UCSD-AML1 (cell line): ENCODE measurements at regions not wholly inside any gene's neighbourhood (a gene's known extent, or its start where the extent isn't known, plus 50 kb on each side); places are given as distances from the start of the nearest gene placed in this dataset.

Experiments
- DNase-seq: peaks from one replicate; lab custom pipeline; 2025; ENCODE audit not compliant: unreplicated experiment; lab: John Stamatoyannopoulos, UW

DNA sequence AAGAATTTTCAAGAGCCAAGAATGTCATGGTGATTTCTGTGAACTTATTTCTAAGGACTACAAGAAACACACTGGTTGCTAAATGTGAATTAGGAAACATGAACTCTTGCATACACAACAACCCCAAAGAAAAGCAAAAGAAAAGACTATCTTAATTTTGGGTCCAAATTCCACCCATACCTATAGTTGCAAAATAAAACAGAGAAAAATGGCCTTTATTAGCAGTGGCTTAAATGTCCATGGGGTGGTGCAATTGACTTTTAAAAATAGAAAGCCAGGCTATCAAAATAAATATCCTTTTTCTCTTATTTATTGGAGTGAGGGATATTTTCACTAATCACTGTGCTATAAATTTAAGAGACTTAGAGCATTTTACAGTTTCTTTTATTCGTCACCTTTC lies 80.9 kb upstream of the DPYD start:
- no peak for DNase-seq

DNA sequence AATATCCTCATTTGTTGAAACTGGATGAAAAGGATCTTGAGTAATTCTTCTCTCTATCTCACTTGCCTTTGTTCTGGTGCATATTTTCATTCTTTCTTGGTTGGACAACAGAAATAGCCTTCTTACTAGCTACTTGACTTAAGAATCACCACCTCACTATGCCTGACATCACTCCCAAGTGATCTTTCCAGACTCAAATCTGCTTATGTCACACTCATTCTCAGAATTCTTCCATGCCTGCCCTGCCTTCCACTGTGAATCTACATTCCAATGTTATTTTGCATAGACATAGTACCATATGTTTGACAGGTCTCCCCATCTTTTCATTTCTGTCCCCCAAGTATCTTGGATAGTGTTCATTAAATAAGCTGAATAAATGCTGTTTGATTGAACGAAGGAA lies 78.5 kb upstream of the DPYD start:
- DNase-seq, result no peak

DNA sequence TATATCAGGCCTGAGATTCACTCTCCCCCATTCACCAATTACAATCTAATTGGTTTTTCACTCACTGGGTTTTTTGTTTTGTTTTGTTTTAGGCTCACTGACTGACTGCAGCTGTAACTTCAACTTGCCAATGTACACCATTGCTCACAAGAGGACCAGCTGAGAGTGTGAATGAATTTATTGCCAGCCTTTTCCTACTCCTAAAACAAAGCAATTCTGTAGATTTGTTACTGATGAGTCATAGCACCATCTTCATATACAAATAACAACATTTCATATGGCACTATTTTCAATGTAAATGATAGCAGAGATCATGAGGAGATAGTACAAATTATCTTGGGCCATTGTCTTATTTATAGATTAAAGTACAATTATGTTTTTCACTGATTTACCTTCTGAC lies 76.0 kb upstream of the DPYD start:
- no peak for DNase-seq

DNA sequence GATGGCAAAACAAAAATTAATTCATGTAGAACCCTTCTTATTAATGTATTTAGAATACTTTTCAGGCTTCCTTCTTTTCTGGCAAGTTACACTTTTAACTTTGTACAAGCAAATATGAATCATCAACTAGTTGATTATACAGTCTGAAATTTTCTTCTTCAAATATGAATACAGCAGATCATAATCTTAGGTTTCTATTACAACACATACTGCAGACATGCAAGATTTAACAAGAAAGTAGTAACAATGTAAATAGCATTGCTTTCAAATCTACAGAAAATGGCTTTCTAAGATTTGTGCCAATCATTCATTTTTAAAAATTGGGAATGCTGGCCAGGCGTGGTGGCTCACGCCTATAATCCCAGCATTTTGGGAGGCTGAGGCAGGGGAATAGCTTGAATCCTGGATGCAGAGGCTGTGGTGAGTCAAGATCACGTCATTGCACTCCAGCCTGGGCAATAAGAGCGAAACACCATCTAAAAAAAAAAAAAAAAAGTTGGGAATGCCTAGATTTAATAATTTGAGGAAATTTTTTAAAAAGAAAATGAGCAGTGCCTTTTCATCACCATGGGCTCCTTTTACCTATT lies 68.4 kb upstream of the DPYD start:
- no peak for DNase-seq

DNA sequence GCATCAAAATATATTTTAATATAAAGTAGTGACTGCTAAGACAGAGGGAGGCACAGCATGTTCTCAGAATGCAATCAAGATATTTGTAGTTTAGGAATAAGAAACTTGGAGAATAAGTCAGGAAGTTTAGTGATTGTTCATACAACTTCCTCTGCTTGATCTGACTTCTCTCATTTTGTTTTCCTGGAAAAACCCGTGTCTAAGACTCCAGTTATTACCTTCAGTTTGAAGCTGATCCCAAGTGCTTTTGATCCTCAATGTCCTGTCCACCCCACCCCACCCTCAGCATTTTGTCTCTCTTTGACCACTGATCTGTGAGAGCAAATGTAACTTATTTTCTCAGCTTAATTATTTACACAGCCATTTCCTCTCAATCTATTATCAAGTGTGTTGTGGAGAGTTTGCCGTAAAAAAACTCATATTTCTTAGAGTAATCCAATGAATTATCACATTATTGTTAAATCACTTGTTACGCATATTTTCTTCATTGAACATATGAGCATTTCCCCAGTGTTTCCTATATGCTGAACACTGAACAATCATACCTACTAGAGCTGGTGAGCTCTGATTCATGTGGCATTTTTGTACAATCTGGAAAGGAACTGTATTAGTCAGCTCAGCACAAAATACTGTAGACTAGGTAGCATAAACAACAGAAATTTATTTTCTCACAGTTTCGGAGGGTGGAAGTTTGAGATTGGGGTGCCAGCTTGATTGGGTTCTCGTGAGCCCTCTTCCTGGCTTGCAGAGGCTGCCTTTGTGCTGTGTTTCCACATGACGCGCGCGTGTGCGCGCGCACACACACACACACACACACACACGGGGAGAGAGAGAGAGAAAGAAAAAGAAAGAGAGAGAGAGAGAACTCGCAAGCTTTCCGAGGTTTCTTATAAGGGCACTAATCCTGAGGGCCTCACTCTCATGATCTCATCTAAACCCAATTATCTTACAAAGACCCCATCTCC lies 65.5 kb upstream of the DPYD start:
- no peak for DNase-seq

DNA sequence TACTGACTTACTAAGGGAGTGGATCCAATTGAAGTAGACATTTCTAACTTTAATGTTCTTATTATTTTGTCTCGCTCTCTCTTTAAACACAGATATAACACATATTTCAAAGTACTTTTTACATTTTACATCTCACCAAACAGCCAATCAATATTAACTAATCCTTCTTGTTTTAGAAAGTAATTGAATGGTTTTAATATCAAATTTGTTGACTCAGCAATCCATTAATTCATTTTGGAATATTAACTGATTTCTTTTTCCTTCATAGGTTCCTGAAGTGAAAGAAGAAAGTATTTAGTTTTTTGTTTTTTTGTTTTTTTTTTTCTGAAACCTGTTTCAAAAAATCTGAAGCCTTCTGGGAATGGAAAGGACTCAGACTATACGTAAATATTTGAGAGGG lies 62.3 kb upstream of the DPYD start:
- DNase-seq, result no peak

DNA sequence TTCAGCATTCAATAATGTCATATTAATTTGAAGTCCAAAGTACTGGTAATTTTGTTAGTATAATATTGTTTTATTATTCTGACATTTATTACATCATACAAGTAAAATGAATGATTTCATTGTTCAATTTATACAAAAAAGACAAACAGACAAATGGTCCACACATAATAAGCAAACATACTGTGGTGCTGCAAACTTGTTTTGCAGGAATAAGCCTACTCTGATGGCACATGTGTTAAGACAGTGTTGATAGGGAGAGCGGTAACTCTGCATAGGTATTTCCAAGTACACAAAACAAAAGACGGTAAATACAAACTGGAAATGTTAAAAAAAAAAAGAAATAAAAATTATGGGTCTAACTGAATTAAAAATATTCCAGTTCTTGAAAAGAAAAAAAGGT lies 59.7 kb upstream of the DPYD start:
- no peak for DNase-seq

DNA sequence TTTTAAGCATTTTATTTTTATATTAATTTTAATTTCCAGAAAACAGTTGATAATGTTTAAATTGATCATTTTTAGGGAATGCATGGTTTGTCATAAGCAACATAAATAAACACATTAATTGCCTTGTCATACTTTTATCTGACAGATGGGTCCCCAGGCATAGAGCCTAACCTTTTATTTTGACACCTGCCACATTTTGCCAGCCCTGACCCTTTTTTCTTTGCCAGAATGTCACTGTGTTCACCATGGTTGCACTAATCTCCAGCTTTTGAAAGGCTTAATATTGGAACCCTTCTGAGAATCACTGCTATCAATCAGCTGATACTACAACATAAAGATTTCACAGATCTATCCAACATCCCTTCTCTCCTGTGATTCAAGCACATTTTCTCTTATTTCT lies 56.0 kb upstream of the DPYD start:
- DNase-seq, result no peak
